HEK293 (cell line): ENCODE measurements at regions not wholly inside any gene's neighbourhood (a gene's known extent, or its start where the extent isn't known, plus 50 kb on each side); places are given as distances from the start of the nearest gene placed in this dataset.

ENCODE experiments used
- CTCF ChIA-PET: fragments of 350-600 bp; formaldehyde crosslinking; extraction: SDS; loops from one replicate; lab custom pipeline; 2021; ENCODE audit warnings: antibody characterized with exemption; lab: Yijun Ruan, JAX
- POLR2A ChIA-PET: fragments of 300-600 bp; formaldehyde crosslinking; extraction: SDS; loops from one replicate; lab custom pipeline; 2020; ENCODE audit warnings: antibody characterized with exemption, inconsistent platforms; lab: Yijun Ruan, JAX
- H3K27ac ChIP-seq: fragments of 200-500 bp; sonication (Bioruptor generic); 2 replicates; pipeline ENCODE4 v1.5.1; 2014; ENCODE audit warnings: low read depth, low read length, control low read depth, inconsistent platforms; ENCODE audit errors: extremely low read depth
- H3K36me3 ChIP-seq, 2 experiments: fragments of 200-500 bp in 1 of 2; sonication (Bioruptor generic) in 1 of 2; 1 replicate in 1 of 2; 2 replicates in 1 of 2; pipeline ENCODE4 v1.5.1; 2014 to 2017; ENCODE audit warnings: inconsistent platforms in 2 of 2, low read length in 2 of 2; ENCODE audit not compliant: control insufficient read depth in 2 of 2, insufficient read depth in 1 of 2
- H3K4me1 ChIP-seq: fragments of 200-500 bp; sonication (Bioruptor generic); 2 replicates; pipeline ENCODE4 v1.5.1; 2014; ENCODE audit warnings: mild to moderate bottlenecking, low read length, inconsistent platforms; ENCODE audit not compliant: control insufficient read depth, insufficient read depth
- H3K4me3 ChIP-seq: 2 replicates; pipeline ENCODE4 v1.5.1; 2011; ENCODE audit warnings: low read depth, mild to moderate bottlenecking, control low read depth, low read length, moderate library complexity
- H3K9me3 ChIP-seq: fragments of 200-500 bp; sonication (Bioruptor generic); 2 replicates; pipeline ENCODE4 v1.5.1; 2014; ENCODE audit warnings: low read depth, low read length, inconsistent platforms; ENCODE audit not compliant: control insufficient read depth, insufficient read depth
- EGR2 ChIP-seq: fragments of 450-650 bp; formaldehyde crosslinking; IDR thresholded peaks from 2 replicates; pipeline ENCODE4 v1.5.1; 2016; ENCODE audit warnings: low read depth, missing biosample characterization, missing genetic modification characterization
- GLI4 ChIP-seq: fragments of 450-650 bp; formaldehyde crosslinking; IDR thresholded peaks from 2 replicates; pipeline ENCODE4 v1.5.1; 2016; ENCODE audit warnings: missing biosample characterization, missing genetic modification characterization
- KLF8 ChIP-seq: fragments of 450-650 bp; formaldehyde crosslinking; IDR thresholded peaks from 2 replicates; pipeline ENCODE4 v1.5.1; 2016; ENCODE audit warnings: missing biosample characterization, missing genetic modification characterization
- KLF9 ChIP-seq: fragments of 450-650 bp; formaldehyde crosslinking; IDR thresholded peaks from 2 replicates; pipeline ENCODE4 v1.5.1; 2016; ENCODE audit warnings: missing biosample characterization, missing genetic modification characterization, low read depth
- MYNN ChIP-seq: fragments of 450-650 bp; formaldehyde crosslinking; IDR thresholded peaks from 2 replicates; pipeline ENCODE4 v1.5.1; 2016; ENCODE audit warnings: missing biosample characterization, missing genetic modification characterization, borderline replicate concordance
- YY2 ChIP-seq: fragments of 450-650 bp; formaldehyde crosslinking; IDR thresholded peaks from 2 replicates; pipeline ENCODE4 v1.5.1; 2016; ENCODE audit warnings: missing biosample characterization, missing genetic modification characterization
- ZBTB49 ChIP-seq: fragments of 450-650 bp; formaldehyde crosslinking; IDR thresholded peaks from 2 replicates; pipeline ENCODE4 v1.5.1; 2016; ENCODE audit warnings: missing biosample characterization, missing genetic modification characterization, low read depth
- ZNF114 ChIP-seq: fragments of 450-650 bp; formaldehyde crosslinking; IDR thresholded peaks from 2 replicates; pipeline ENCODE4 v1.5.0; 2017; ENCODE audit warnings: missing biosample characterization, missing genetic modification characterization
- ZNF121 ChIP-seq: fragments of 450-650 bp; formaldehyde crosslinking; IDR thresholded peaks from 2 replicates; pipeline ENCODE4 v1.5.1; 2016; ENCODE audit warnings: missing biosample characterization, missing genetic modification characterization
- ZNF140 ChIP-seq: fragments of 450-650 bp; formaldehyde crosslinking; IDR thresholded peaks from 2 replicates; pipeline ENCODE4 v1.5.1; 2016; ENCODE audit warnings: missing biosample characterization, missing genetic modification characterization
- ZNF19 ChIP-seq: fragments of 450-650 bp; formaldehyde crosslinking; IDR thresholded peaks from 2 replicates; pipeline ENCODE4; 2016; ENCODE audit warnings: missing biosample characterization, missing genetic modification characterization, low read depth
- ZNF248 ChIP-seq: fragments of 450-650 bp; formaldehyde crosslinking; IDR thresholded peaks from 2 replicates; pipeline ENCODE4 v1.5.1; 2017; ENCODE audit warnings: missing biosample characterization, missing genetic modification characterization
- ZNF292 ChIP-seq: fragments of 450-650 bp; formaldehyde crosslinking; IDR thresholded peaks from 2 replicates; pipeline ENCODE4 v1.5.1; 2016; ENCODE audit warnings: low read depth, missing biosample characterization, missing genetic modification characterization, borderline replicate concordance
- ZNF404 ChIP-seq: fragments of 450-650 bp; formaldehyde crosslinking; IDR thresholded peaks from 2 replicates; pipeline ENCODE4 v1.5.1; 2017; ENCODE audit warnings: missing biosample characterization, missing genetic modification characterization
- ZNF449 ChIP-seq: fragments of 450-650 bp; formaldehyde crosslinking; IDR thresholded peaks from 2 replicates; pipeline ENCODE4 v1.5.1; 2017; ENCODE audit warnings: missing biosample characterization, mild to moderate bottlenecking, missing genetic modification characterization, moderate library complexity
- ZNF48 ChIP-seq: fragments of 450-650 bp; formaldehyde crosslinking; IDR thresholded peaks from 2 replicates; pipeline ENCODE4 v1.5.1; 2016; ENCODE audit warnings: missing biosample characterization, missing genetic modification characterization
- ZNF560 ChIP-seq: fragments of 450-650 bp; formaldehyde crosslinking; IDR thresholded peaks from 2 replicates; pipeline ENCODE4 v1.5.1; 2017; ENCODE audit warnings: missing biosample characterization, missing genetic modification characterization, borderline replicate concordance
- ZNF664 ChIP-seq: fragments of 450-650 bp; formaldehyde crosslinking; IDR thresholded peaks from 2 replicates; pipeline ENCODE4 v1.5.1; 2016; ENCODE audit warnings: missing biosample characterization, missing genetic modification characterization
- ZNF701 ChIP-seq: fragments of 450-650 bp; formaldehyde crosslinking; IDR thresholded peaks from 2 replicates; pipeline ENCODE4 v1.5.1; 2016; ENCODE audit warnings: missing biosample characterization, missing genetic modification characterization
- ZNF768 ChIP-seq: fragments of 450-650 bp; formaldehyde crosslinking; IDR thresholded peaks from 2 replicates; pipeline ENCODE4 v1.5.1; 2018; ENCODE audit warnings: missing biosample characterization, mild to moderate bottlenecking, missing genetic modification characterization
- ZSCAN4 ChIP-seq: fragments of 450-650 bp; formaldehyde crosslinking; IDR thresholded peaks from 2 replicates; pipeline ENCODE4 v1.5.1; 2017; ENCODE audit warnings: missing biosample characterization, missing genetic modification characterization

- no peak for TF ChIP-seq ZNF48 (tag by site-specific recombination)
- TF ChIP-seq GLI4 (tag by site-specific recombination): no peak
- TF ChIP-seq, all 188 proteins: peak for 0
These were observed 71.2 kb upstream of the PTPN1 start (continued) for GRCh38 chr20:50438986-50439407.

GRCh38 chr20:50439539-50440453, 70.4 kb upstream of the PTPN1 start:
- no peak for TF ChIP-seq KLF9 (tag by site-specific recombination)
- no peak for TF ChIP-seq MYNN
- no peak for TF ChIP-seq ZSCAN4 (tag by site-specific recombination)
- TF ChIP-seq ZNF404 (tag by site-specific recombination): no peak
- TF ChIP-seq ZNF768 (tag by site-specific recombination): no peak
- TF ChIP-seq ZNF19 (tag by site-specific recombination): no peak
- TF ChIP-seq ZNF664 (tag by site-specific recombination): no peak
- no peak for TF ChIP-seq ZNF560 (tag by site-specific recombination)
- no peak for TF ChIP-seq ZNF292 (tag by site-specific recombination)
- TF ChIP-seq KLF8 (tag by site-specific recombination): no peak
- no peak for TF ChIP-seq YY2 (tag by site-specific recombination)
- TF ChIP-seq ZBTB49: no peak
- TF ChIP-seq ZNF121 (tag by site-specific recombination): no peak
- no peak for TF ChIP-seq ZNF701 (tag by site-specific recombination)
- no peak for TF ChIP-seq ZNF248
- no peak for TF ChIP-seq ZNF449 (tag by site-specific recombination)
- no peak for TF ChIP-seq ZNF114
- no peak for TF ChIP-seq ZNF140 (tag by site-specific recombination)
- TF ChIP-seq EGR2 (tag by site-specific recombination): no peak
- no peak overlapping the region for H3K27ac ChIP-seq
- CTCF ChIA-PET: interaction anchor here (0.6 to 1.1 kb wide), 4 partner anchors 18 to 254 kb away, joined by 3 to 4 read pairs (median 3); no protein-coding TSS in a partner anchor
- POLR2A ChIA-PET: no interaction called here
- no peaks in the 10 kb centered on the region for H3K4me1 ChIP-seq
- no peaks in the 10 kb centered on the region for H3K9me3 ChIP-seq
- no peaks in the 10 kb centered on the region for H3K36me3 ChIP-seq
- no peak overlapping the region for H3K4me3 ChIP-seq
